ENCODE measurements at regions not wholly inside any gene's neighbourhood (a gene's known extent, or its start where the extent isn't known, plus 50 kb on each side); places are given as distances from the start of the nearest gene placed in this dataset.

DNA sequence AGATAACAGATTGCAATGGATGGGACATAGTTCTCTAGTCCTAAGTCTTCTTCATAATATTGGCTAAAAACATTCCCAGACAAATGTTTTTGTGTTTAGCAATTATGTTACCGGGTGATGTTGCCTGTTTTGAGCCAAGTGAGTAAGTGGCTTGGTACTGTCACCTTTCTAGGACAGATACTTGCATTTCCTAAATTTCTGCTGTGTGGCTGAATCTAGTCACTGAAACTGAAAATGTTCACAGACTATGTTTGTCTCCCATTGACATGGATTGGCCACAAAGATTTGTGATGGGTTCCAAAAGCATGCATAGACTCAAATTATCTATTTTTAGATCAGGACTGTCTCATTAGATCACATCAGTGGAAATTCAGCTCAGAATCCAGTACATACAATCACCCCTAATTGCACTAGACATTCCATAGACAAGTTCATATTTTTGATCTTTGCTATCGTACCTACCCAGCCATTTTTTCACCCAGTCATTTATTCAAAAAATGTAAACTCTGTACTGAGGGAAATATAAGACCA lies 1222.1 kb upstream of the AUTS2 start:
- TF ChIP-seq, protein P1, sequence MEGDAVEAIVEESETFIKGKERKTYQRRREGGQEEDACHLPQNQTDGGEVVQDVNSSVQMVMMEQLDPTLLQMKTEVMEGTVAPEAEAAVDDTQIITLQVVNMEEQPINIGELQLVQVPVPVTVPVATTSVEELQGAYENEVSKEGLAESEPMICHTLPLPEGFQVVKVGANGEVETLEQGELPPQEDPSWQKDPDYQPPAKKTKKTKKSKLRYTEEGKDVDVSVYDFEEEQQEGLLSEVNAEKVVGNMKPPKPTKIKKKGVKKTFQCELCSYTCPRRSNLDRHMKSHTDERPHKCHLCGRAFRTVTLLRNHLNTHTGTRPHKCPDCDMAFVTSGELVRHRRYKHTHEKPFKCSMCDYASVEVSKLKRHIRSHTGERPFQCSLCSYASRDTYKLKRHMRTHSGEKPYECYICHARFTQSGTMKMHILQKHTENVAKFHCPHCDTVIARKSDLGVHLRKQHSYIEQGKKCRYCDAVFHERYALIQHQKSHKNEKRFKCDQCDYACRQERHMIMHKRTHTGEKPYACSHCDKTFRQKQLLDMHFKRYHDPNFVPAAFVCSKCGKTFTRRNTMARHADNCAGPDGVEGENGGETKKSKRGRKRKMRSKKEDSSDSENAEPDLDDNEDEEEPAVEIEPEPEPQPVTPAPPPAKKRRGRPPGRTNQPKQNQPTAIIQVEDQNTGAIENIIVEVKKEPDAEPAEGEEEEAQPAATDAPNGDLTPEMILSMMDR (IDR thresholded peaks at IDR 0.05), result no peak
- no peak for TF ChIP-seq POLR2A (IDR thresholded peaks at IDR 0.05)
